ENCODE measurements at regions not wholly inside any gene's neighbourhood (a gene's known extent, or its start where the extent isn't known, plus 50 kb on each side); places are given as distances from the start of the nearest gene placed in this dataset.

- ATAC-seq (ENCODE audit: low FRiP score) (no peak), DNase-seq (ENCODE audit: low spot score) (no peak)
- no peak for TF ChIP-seq CTCF (IDR thresholded peaks at IDR 0.05)
These were observed 159.2 kb upstream of the ALDH1B1 start for GRCh38 chr9:38233343-38233742.

- ATAC-seq (ENCODE audit: low FRiP score): no peak
- TF ChIP-seq CTCF (IDR thresholded peaks at IDR 0.05): no peak
- no peak for DNase-seq (ENCODE audit: low spot score)
These were observed 159.6 kb upstream of the ALDH1B1 start for GRCh38 chr9:38232895-38233294.

- no peak for DNase-seq (ENCODE audit: low spot score)
- no peak for ATAC-seq (ENCODE audit: low FRiP score)
- TF ChIP-seq CTCF (IDR thresholded peaks at IDR 0.05): no peak
These were observed 160.6 kb upstream of the SHB start for GRCh38 chr9:38229504-38230155.

- no peak for ATAC-seq (ENCODE audit: low FRiP score)
- TF ChIP-seq CTCF (IDR thresholded peaks at IDR 0.05): no peak
- DNase-seq (ENCODE audit: low spot score): no peak
These were observed 160.1 kb upstream of the SHB start for GRCh38 chr9:38229104-38229500.

- no peak for DNase-seq (ENCODE audit: low spot score)
These were observed 159.5 kb upstream of the SHB start for GRCh38 chr9:38228331-38229103.

GRCh38 chr9:38227656-38228055 is 158.6 kb upstream of the SHB start:
- ATAC-seq (ENCODE audit: low FRiP score): no peak
- no peak for DNase-seq (ENCODE audit: low spot score)
- no peak for TF ChIP-seq CTCF (IDR thresholded peaks at IDR 0.05)

More at GRCh38 chr9:38228331-38229103, 159.5 kb upstream of the SHB start:
- TF ChIP-seq CTCF (IDR thresholded peaks at IDR 0.05): no peak
- no peak for ATAC-seq (ENCODE audit: low FRiP score)

- DNase-seq (ENCODE audit: low spot score): peak; percentile 27
- ATAC-seq (ENCODE audit: low FRiP score): peak; percentile 96
- TF ChIP-seq CTCF (IDR thresholded peaks at IDR 0.05): no peak
These were observed 158.1 kb upstream of the SHB start for GRCh38 chr9:38227061-38227540.

All from omental fat pad (tissue), 3 donors.